Left lung (tissue), 4 donors: ENCODE measurements at regions not wholly inside any gene's neighbourhood (a gene's known extent, or its start where the extent isn't known, plus 50 kb on each side); places are given as distances from the start of the nearest gene placed in this dataset.
"Not testable (repeated sequence)": the region's sequence is repeated elsewhere in the genome, so short reads cannot be mapped to it uniquely, and the experiment has no call there.

Experiments used
- ATAC-seq: fragments of 200-7000 bp; cut with Tn5 transposase; one replicate; pipeline ENCODE4 v1.9.1; 2020; ENCODE audit warnings: moderate library complexity
- DNase-seq, 4 donors: peaks; one replicate each; pipeline ENCODE4 v3.0.0-alpha.2; 2013 to 2020
- H3K27ac ChIP-seq, 2 donors: fragments of 200-600 bp; sonication (generic) in 1 of 2; one replicate each; pipeline versions ENCODE4 v1.5.0 to v1.8.0; 2020 to 2021
- H3K27me3 ChIP-seq, 2 donors: fragments of 200-600 bp; sonication (generic) in 1 of 2; one replicate each; pipeline versions ENCODE4 v1.5.0 to v1.8.0; 2020 to 2021
- H3K36me3 ChIP-seq, 2 donors: fragments of 200-600 bp; sonication (generic) in 1 of 2; one replicate each; pipeline versions ENCODE4 v1.5.0 to v1.8.0; 2020 to 2021
- H3K4me1 ChIP-seq, 2 donors: fragments of 200-600 bp; one replicate each; pipeline ENCODE4 v1.8.0; 2021
- H3K4me3 ChIP-seq, 2 donors: fragments of 200-600 bp; sonication (generic) in 1 of 2; one replicate each; pipeline versions ENCODE4 v1.5.0 to v1.8.0; 2020 to 2021; ENCODE audit warnings: mild to moderate bottlenecking in 1 of 2
- H3K9me3 ChIP-seq, 2 donors: fragments of 200-600 bp; sonication (generic) in 1 of 2; one replicate each; pipeline versions ENCODE4 v1.5.0 to v1.8.0; 2020 to 2021
- CTCF ChIP-seq, 2 donors: fragments of 200-600 bp; sonication (generic) in 1 of 2; IDR thresholded peaks; one replicate each; pipeline versions ENCODE4 v1.5.0 to v1.8.0; 2021; ENCODE audit warnings: antibody characterized with exemption in 2 of 2
- intact Hi-C, 2 donors: fragments of 100-400 bp; cut with DNase I; formaldehyde crosslinking; loops; one replicate each; pipeline versions ENCODE4 v1.11.2 to v1.14.2; 2022
- donor health status: DM: no; HTN: yes; CAD: no.
- donor health status: DM: no; HTN: no; CAD: no.

GRCh38 chr22:15811141-15811540 lies 121.3 kb downstream of the POTEH start:
- intact Hi-C loops, H3K4me1 ChIP-seq, H3K4me3 ChIP-seq, H3K36me3 ChIP-seq, H3K27ac ChIP-seq, DNase-seq, H3K9me3 ChIP-seq, H3K27me3 ChIP-seq: not testable (repeated sequence)
- TF ChIP-seq CTCF (IDR thresholded peaks at IDR 0.05) = peak; percentile 10 to 17
- peak; percentile 66 for ATAC-seq

- H3K4me1 ChIP-seq, H3K36me3 ChIP-seq, H3K4me3 ChIP-seq, H3K27ac ChIP-seq, ATAC-seq, intact Hi-C loops, H3K9me3 ChIP-seq, H3K27me3 ChIP-seq, DNase-seq: not testable (repeated sequence)
Measured at GRCh38 chr22:15815783-15816182, 126.0 kb downstream of the POTEH start.

- H3K4me1 ChIP-seq, DNase-seq, H3K36me3 ChIP-seq, H3K27me3 ChIP-seq, intact Hi-C loops, H3K27ac ChIP-seq, H3K4me3 ChIP-seq, H3K9me3 ChIP-seq, ATAC-seq: not testable (repeated sequence)
Measured at GRCh38 chr22:15816470-15816869, 126.6 kb downstream of the POTEH start.

- H3K36me3 ChIP-seq, H3K27me3 ChIP-seq, intact Hi-C loops, H3K27ac ChIP-seq, ATAC-seq, H3K4me3 ChIP-seq, H3K9me3 ChIP-seq, H3K4me1 ChIP-seq: not testable (repeated sequence)
- peak in 1 of 4 donors; percentile 10 for DNase-seq
Measured at GRCh38 chr22:15817264-15817663, 127.4 kb downstream of the POTEH start.

GRCh38 chr22:15819886-15820285 lies 130.1 kb downstream of the POTEH start:
- peak in 1 of 4 donors; percentile 13 for DNase-seq
- H3K9me3 ChIP-seq, ATAC-seq, H3K27ac ChIP-seq, H3K36me3 ChIP-seq, H3K4me1 ChIP-seq, H3K27me3 ChIP-seq, H3K4me3 ChIP-seq, intact Hi-C loops: not testable (repeated sequence)

GRCh38 chr22:15821088-15821487 lies 131.3 kb downstream of the POTEH start:
- H3K36me3 ChIP-seq, H3K4me3 ChIP-seq, H3K27me3 ChIP-seq, intact Hi-C loops, H3K27ac ChIP-seq, ATAC-seq, H3K4me1 ChIP-seq, H3K9me3 ChIP-seq: not testable (repeated sequence)
- DNase-seq = peak in 1 of 4 donors; percentile 28

GRCh38 chr22:15822001-15822400 lies 132.2 kb downstream of the POTEH start:
- intact Hi-C loops, ATAC-seq, H3K4me1 ChIP-seq, H3K27me3 ChIP-seq, H3K27ac ChIP-seq, H3K9me3 ChIP-seq, H3K36me3 ChIP-seq, H3K4me3 ChIP-seq: not testable (repeated sequence)
- peak in 1 of 4 donors; percentile 3 for DNase-seq

GRCh38 chr22:15823178-15823577 lies 133.4 kb downstream of the POTEH start:
- H3K27ac ChIP-seq, DNase-seq, H3K36me3 ChIP-seq, ATAC-seq, H3K27me3 ChIP-seq, H3K4me3 ChIP-seq, H3K4me1 ChIP-seq, intact Hi-C loops, H3K9me3 ChIP-seq: not testable (repeated sequence)

- intact Hi-C loops, H3K4me3 ChIP-seq: not testable (repeated sequence)
Measured at GRCh38 chr22:15832235-15832634, 142.4 kb downstream of the POTEH start.

GRCh38 chr22:15835729-15836128 lies 145.9 kb downstream of the POTEH start:
- DNase-seq, H3K27me3 ChIP-seq, H3K27ac ChIP-seq, H3K9me3 ChIP-seq, H3K4me3 ChIP-seq, ATAC-seq, H3K4me1 ChIP-seq, H3K36me3 ChIP-seq, intact Hi-C loops: not testable (repeated sequence)

More at GRCh38 chr22:15832235-15832634, 142.4 kb downstream of the POTEH start:
- not testable (repeated sequence) for H3K27ac ChIP-seq, H3K9me3 ChIP-seq, H3K4me1 ChIP-seq, DNase-seq, H3K36me3 ChIP-seq, H3K27me3 ChIP-seq, ATAC-seq

- not testable (repeated sequence) for H3K4me3 ChIP-seq
Measured at GRCh38 chr22:15849772-15850171, 159.9 kb downstream of the POTEH start.

GRCh38 chr22:15853716-15854373 lies 164.0 kb downstream of the POTEH start:
- DNase-seq = peak in 1 of 4 donors; percentile 65
- H3K36me3 ChIP-seq, H3K4me3 ChIP-seq, H3K27ac ChIP-seq, H3K9me3 ChIP-seq, H3K4me1 ChIP-seq, intact Hi-C loops, H3K27me3 ChIP-seq, ATAC-seq: not testable (repeated sequence)

More at GRCh38 chr22:15849772-15850171, 159.9 kb downstream of the POTEH start:
- intact Hi-C loops, DNase-seq, H3K27me3 ChIP-seq, ATAC-seq, H3K9me3 ChIP-seq, H3K4me1 ChIP-seq, H3K36me3 ChIP-seq, H3K27ac ChIP-seq: not testable (repeated sequence)

- H3K9me3 ChIP-seq, intact Hi-C loops, H3K36me3 ChIP-seq, H3K27ac ChIP-seq, H3K27me3 ChIP-seq, ATAC-seq, H3K4me3 ChIP-seq, H3K4me1 ChIP-seq: not testable (repeated sequence)
- DNase-seq = peak in 2 of 4 donors; percentile 27 to 82
Measured at GRCh38 chr22:15854421-15854820, 164.6 kb downstream of the POTEH start.
